HG03342 (cell line): ENCODE measurements at regions not wholly inside any gene's neighbourhood (a gene's known extent, or its start where the extent isn't known, plus 50 kb on each side); places are given as distances from the start of the nearest gene placed in this dataset.
"Not testable (repeated sequence)": the region's sequence is repeated elsewhere in the genome, so short reads cannot be mapped to it uniquely, and the experiment has no call there.

Experiments
- ATAC-seq: cut with Tn5 transposase; IDR thresholded peaks from one replicate; pipeline ENCODE4 v1.9.1; 2021; ENCODE audit warnings: mild to moderate bottlenecking, moderate library complexity; ENCODE audit not compliant: unreplicated experiment

DNA sequence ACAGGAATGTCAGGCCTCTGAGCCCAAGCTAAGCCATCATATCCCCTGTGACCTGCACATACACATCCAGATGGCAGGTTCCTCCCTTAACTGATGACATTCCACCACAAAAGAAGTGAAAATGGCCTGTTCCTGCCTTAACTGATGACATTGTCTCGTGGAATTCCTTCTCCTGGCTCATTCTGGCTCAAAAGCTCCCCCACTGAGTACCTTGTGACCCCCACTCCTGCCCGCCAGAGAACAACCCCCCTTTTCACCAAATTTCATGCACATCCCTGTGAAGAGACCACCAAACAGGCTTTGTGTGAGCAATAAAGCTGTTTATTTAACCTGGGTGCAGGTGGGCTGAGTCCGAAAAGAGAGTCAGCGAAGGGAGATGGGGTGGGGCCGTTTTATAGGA, 447.4 kb downstream of the FGF13 start:
- not testable (repeated sequence) for ATAC-seq

DNA sequence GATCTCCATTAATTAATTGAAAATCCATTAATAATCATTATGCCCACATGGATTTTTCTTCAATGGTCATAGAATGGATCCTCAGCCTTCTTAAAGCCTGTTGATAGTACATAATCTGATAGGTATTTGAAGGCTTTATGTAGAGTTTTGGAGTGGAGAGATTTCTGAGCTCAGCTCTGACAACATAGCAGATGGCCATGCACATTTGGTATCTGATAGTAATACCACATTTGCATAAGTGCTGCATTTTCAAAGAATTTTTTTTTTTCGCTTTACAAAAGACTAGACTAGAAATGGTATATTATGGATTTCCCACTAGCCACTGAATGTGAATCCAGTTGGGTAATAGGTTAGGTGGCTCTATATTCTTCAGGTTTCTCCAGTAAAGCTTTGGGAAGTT, 440.6 kb downstream of the FGF13 start:
- no peak for ATAC-seq

DNA sequence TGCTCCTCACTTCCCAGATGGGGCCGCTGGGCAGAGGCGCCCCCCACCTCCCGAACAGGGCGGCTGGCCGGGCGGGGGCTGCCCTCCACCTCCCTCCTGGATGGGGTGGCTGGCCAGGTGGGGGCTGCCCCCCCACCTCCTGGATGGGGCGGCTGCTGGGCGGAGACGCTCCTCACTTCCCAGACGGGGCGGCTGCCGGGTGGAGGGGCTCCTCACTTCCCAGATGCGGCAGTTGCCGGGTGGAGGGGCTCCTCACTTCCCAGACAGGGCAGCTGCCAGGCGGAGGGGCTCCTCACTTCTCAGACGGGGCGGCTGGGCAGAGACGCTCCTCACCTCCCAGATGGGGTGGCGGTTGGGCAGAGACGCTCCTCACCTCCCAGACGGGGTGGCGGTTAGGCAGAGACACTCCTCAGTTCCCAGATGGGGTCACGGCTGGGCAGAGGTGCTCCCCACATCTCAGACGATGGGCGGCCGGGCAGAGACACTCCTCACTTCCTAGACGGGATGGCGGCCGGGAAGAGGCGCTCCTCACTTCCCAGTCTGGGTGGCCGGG, 428.8 kb downstream of the FGF13 start:
- ATAC-seq: not testable (repeated sequence)

DNA sequence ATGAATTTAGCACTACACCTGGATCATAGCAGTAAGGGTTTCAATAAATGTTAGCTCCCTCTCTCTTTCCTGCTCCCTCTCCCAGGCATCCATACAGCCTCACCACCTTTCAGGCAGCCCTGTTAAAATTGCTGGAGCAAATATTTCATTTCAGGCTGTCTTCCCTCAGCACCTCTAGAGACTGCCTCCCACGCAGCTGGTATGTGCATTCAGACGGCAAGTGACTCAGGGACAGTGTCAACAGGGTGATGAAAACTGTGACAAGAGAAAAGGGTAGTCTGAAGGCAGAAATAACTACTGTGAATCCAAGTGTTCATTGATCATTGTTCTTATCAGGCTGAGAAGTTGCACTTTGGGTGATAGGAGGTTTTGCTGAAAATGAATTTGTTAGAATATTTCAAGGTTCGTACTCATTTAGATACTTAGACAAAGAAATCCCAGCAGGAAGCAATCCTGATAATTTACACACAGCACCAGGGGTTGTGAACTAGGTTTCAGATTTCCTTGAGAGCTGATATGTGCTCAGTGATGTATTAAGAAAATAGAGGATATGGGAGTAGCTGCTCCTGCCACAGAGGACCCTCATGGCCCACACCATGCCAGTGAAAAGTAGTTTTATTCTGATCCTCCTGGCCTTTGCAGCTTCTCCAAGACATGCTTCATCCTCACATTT, 424.2 kb downstream of the FGF13 start:
- ATAC-seq: no peak

DNA sequence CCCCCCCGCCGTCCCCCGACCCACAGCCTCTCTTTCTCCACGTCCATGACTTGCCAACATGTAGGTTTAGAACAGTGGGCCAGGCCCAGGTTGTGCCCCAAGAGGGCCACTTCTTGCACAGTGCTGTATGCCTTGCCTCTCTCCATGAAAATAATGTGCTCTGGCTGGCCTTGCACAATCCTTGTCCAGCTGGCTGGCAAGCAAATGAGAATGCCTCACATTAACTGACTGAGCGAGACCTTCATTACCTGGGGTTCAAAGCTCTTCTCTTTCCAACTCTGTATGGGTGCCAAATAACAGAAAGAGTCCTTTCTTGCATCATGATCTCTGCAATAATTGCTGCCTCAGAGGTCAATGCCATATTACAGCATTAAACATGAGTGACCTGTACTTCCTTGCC, 416.6 kb downstream of the FGF13 start:
- ATAC-seq: no peak

DNA sequence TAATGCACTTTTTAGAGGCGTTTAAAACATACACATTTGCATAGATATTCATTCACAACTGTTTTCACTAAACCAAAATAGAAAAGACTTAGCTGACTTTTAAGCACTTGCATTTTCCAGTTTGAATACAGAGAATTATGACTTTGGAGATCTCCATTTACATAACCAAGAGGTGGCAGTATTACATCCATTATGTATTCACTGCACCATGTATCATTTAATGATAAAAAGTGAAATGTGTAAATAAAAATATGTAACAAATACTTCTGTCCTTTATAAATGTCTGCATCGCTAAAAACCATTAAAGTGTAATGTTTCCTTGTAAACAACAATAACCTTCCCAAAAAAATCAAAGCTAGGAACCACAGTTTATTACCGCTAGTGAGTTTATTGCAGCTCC, 413.2 kb downstream of the FGF13 start:
- no peak for ATAC-seq

DNA sequence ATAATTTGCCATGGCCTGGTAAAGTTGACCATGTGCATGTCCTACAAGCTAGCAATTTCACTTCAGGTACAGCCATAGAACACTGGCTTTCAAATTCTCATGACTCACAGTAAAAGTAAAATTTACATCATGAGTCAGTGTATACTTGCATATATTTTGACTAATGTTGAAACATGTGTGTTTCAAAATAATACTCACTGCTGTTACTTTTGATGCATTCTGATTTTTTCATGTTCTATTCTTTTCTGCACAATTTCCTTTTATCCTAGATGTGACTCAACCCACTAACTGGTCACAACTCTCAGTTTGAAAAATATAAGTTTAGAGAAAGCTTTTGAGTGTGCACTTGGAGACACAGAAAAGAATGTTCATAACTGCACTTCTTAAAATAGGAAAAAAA, 365.7 kb downstream of the FGF13 start:
- ATAC-seq: no peak

DNA sequence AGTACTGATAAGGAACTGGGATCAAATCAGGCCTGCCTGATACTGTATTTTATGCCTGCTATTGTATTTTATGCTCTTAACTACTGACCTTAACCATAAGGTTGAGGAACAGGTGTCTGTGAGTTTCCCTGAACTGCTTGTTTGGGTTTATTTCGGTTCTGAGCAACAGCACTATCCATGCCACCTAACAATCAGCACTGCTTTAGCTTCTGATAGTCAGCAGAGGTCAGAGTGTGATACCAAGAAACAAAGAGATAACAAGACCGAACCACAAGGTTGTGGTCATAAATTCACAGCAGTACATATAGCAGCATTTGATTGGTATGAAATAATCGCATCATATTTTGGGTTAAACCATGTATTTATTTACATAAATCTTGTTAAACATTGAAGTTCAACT, 362.2 kb downstream of the FGF13 start:
- no peak for ATAC-seq

DNA sequence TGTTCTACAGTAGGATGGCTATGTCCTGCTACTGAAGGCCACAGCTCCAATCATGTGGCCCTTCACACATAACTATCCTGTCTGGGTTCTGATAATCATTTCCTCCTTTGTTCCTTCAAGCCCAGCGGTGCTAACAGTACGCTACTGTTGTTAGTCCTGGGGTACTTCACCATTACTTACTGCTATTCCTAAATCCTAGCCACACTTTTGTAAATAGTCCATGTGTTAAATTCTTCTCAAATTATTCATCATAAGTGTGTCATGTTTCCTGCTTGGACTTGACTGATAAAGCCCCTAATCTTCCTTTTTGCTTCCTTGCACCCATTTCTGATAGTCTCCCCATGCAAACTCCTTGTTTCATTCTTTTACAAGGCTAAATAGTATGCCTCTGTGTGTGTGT, 332.6 kb downstream of the FGF13 start:
- ATAC-seq: no peak

DNA sequence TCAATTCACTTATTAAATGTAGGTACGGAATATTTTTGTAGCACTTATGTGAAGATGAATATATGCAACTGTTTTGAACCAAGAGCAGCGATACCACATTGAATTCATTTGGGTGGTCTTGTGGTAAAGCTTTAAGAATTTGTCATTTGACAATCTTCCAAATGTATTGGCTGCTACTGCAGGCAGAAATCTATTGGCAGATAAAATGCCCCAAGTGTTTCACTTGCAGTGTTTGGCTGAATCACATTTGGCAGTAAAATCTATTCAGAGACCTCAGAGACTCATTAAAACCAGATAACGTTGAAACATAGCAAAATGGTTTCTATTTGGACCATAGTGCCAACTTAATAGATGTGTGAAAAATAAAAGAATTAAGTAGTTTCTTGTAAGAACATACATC, 303.4 kb downstream of the FGF13 start:
- no peak for ATAC-seq

DNA sequence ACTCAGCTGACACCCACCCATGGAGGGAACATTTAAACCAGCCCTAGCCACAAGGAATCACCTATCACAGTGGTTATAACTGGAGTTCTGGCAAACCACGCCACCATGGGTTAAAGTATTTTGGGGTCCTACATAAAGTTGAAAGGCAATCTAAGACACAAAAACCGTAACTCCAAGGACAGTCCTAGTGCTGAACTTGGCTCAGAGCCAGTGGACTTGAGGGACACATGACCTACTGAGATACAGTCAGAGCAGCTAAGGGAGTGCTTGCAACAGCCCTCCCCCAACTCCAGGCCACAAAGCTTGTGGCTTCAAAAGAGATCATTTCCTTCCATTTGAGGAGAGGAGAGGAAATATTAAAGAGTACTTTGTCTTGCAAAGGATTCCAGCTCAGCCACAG, 300.5 kb downstream of the FGF13 start:
- no peak for ATAC-seq
